ENCODE measurements at regions not wholly inside any gene's neighbourhood (a gene's known extent, or its start where the extent isn't known, plus 50 kb on each side); places are given as distances from the start of the nearest gene placed in this dataset.
"Not testable (repeated sequence)": the region's sequence is repeated elsewhere in the genome, so short reads cannot be mapped to it uniquely, and the experiment has no call there.

DNA sequence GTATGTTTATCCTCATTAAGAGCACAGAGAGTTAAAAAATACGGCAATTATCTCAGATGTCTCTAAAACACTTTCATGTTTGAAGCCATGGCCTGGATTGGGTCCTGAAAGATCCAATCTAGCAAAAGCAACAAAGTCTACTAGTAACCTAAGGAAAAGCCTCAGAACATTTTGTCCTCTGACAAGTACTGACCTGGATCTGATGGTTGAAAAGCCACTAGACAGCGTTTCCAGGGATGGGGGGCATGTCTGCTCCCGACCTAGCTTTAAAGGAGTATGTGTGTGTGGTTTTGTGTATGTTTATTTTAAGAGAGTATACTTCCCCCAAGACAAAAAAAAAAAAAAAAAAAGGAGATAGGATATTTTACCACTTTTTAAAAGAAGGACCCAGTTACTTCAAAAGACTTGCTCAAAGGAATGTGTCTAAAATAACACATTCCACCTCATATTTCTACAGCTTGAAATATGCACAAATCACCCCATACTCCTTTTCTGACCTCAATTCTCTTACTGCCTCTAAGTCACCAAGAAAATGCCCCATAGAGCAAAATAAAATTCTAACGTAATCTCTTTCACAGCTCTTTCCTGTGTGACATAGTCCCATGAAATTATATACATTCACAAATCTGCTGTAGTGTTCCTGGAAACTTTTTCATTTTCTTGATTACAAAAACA is 189.0 kb upstream of the TTC29 start:
- intact Hi-C loops (cut with DNase I) = no loop called here
- DNase-seq (no peak), ATAC-seq (ENCODE audit: poor library complexity) (no peak)

DNA sequence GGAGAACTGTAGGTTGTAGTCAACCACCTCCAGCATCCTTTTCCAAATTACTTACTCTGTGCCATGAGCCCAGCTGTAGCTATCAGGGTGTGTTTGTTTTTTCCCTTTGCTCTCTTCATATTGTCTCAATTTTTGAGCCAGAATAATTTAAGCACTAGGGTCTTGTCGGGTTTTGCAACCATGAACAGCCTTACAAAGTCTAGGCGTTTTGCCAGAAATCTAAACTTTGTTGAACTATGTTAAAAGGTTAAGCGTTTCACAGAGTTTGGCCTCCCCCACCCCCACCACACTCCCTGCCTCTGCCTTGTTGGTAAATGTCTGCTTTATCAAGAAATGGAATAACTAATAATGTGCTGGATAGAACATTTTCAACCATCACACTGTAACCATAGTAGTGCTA is 190.6 kb upstream of the TTC29 start:
- ATAC-seq (ENCODE audit: poor library complexity) (peak; percentile 57), DNase-seq (no peak)
- intact Hi-C loops (cut with DNase I) = no loop called here

DNA sequence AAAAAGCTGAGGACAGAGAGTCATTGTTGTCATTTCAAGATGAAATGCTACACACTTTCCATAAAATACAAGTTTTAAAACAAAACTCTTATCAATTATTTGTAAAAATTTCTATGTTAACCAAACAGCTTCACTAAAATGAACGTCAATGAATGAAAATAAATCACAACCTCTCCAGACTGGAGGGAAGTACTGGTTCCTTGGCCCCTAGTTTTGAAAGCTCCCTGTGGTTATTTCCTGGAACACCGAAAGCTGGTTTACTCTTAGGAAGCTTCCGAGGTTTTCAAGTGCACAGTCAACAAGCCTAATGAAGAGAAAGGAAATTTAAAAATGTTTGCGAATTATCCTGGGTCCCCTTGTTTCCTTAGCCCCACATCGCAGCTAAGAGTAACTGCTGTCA is 191.1 kb upstream of the TTC29 start:
- DNase-seq (no peak), ATAC-seq (ENCODE audit: poor library complexity) (no peak)
- intact Hi-C loops (cut with DNase I) = no loop called here

DNA sequence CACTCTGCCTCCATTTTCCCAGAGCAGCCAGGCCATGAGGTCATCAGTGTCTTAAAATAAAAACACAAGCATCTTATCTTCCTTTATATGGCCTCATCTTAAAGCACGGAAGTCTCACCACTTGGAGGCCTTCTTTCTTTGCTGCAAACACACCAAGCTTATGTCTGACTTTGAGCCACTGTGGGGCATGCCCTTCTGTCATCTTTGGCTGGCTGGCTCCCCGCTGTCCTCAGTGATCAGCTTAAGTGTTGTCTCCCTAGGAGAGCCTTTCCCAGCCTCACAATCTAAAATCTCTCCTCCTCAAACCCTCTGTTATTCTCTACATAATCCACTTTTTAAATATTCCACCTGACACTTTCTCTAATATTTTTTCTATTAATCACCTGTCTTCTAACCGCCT is 191.6 kb upstream of the TTC29 start:
- no peak for DNase-seq
- ATAC-seq (ENCODE audit: poor library complexity) = no peak

DNA sequence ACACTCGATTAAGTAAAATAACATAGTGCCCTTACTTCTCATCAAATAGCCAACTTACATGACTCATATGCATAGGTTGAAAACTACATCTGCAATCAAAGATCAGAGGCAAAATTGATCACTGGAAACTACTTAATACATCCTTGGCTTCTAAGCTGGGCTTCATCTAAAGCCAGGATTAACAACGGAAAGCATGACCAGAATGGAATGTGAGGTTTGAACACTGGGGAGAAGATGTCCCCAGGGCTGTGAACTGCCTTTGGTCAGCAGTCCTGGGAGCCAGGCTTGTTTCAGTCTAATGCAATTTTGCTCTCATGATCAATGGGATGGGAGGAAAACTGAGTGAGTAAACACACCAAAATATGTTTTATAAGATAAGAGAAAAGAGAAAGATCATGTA is 192.5 kb upstream of the TTC29 start:
- DNase-seq (no peak), ATAC-seq (ENCODE audit: poor library complexity) (no peak)
- intact Hi-C loops (cut with DNase I) = no loop called here

More for the DNA sequence above, 191.6 kb upstream of the TTC29 start:
- intact Hi-C loops (cut with DNase I) = no loop called here

DNA sequence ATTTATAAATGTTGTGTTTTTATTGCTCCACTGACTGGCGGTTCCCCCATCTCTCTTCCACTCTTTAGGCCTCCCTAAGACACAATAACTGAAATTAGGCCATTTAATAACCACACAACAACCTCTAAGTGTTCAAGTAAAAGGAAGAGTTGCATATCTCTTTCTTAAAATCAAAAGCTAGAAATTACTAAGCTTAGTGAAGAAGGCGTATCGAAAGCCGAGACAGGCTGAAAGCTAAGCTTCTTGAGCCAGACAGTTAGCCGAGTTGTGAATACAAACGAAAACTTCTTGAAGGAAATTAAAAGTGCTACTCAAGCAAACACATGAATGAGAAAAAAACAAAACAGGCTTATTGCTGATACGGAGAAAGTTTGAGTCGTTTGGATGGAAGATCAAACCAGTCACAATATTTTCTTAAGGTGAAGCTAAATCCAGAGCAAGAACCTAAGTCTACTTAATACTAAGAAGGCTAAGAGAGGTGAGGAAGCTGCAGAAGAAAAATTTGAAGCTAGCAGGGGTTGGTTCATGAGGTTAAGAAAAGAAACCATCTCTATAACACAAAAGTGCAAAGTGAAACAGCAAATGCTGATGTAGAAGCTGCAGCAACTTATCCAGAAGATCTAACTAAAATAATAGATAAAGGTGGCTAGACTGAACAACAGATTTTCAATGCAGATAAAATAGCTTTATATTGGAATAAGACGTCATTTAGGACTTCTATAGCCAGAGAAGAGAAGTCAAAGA is 194.0 kb upstream of the TTC29 start:
- ATAC-seq (ENCODE audit: poor library complexity) = no peak
- intact Hi-C loops (cut with DNase I) = no loop called here
- DNase-seq = no peak

DNA sequence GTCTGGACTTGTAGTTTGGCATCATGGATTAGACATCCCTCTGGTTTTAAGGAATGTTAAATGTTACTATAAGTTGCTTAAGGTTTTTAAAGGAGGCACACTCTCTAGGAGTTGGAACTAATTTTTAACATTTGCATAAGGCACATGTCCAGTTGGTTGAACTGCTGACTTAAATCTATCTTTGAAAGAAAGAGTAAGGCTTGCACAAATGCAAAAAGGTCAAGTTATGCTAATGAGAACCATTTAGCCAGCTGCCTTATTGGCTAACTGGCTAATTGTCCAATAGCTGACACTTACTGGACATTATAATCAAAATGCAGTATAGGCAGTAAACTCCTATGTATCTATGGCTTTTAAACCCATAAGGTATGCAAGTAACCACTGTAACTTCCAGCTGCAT is 206.1 kb upstream of the TTC29 start:
- intact Hi-C loops (cut with DNase I) = no loop called here
- DNase-seq = no peak
- no peak for ATAC-seq (ENCODE audit: poor library complexity)

DNA sequence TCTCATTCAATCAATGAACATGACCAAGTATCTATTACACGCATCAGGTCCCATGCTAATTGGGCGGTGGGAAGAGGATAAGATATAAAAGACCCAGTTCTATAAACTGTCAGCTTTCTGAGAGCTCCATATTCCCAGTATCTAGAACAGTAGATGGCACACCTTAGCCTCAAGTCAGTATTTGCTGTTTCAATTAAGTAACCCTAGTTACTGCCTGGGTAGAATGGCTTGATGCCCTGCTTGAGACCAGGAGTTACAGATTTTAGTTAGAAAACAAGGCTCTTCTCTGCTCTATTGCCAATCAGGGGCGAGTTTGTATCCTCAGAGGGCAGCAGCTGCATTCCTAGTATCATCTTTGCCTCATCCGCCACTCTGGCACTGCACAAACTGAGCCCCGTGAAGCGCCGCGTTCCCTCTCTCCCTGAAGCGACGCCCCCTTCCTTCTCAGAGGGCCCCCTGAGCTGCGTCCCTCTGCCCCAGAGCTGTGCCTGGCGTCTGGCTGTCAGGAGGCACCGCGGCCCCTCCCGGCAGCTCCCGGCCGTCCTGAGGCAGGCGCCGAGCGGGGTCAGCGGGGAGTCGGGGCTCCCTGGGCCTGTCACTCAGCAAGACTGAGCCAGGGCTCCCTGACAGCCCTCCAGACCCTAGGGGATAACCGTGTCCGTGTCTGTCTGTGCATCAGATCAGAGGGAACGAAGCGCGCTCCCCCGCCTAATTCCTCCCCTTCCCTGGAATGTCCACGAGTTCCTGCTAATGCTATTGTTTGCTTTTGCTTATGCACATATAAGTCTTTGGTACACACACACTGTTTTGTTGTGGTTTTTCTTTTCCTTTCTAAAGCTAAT is 212.4 kb upstream of the TTC29 start:
- intact Hi-C loops (cut with DNase I) = no loop called here
- peak; percentile 46 for DNase-seq
- peak; percentile 80 for ATAC-seq (ENCODE audit: poor library complexity)

DNA sequence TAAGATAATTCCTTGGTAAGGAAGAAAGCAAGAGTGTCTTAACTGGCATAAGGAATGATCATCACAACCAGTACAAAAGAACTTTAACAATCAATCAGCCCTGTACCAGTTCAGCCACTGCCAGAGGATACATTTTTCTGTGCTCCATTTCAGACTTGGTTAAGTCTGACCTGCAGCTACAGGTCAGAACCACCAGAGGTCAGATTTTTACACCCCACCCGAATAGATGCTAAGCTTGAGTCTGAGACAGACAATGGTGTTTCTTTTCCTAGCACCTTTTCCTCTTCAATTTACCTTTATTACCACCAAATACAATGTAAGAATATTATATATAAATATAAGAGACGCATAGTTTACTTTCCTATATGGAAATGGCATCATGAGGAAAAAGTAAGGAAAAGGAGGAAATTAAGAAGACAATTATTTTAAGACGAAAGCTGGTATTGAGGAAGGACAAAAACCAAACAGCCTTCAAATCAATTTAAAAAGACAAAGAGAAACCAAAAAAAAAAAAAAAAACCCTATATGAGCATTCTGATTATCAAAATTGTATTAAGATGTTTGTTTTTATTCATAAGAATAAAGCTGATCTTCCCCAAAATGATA is 215.3 kb upstream of the TTC29 start:
- intact Hi-C loops (cut with DNase I) = loop anchor here (5.0 kb wide), 1 partner anchor 431 kb away; no protein-coding TSS in a partner anchor
- no peak for DNase-seq

DNA sequence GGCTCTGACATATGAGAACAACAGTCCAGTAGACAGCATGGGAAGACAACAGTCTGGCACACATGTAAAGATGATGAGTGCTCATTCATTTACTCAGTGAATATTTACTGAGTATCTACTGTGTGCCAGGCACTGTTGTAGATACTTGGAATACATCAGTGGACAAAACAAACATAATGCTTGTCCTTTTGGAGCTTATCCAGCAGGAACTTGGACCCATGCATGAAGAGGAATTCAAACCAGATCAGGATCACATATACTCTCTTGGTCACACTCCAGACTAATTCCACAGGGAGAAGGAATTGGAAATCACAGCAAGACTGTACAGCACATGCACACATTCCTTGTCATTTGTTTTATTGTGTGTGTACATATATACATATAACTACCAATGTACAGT is 217.6 kb upstream of the TTC29 start:
- ATAC-seq (ENCODE audit: poor library complexity) (no peak), DNase-seq (no peak)
- intact Hi-C loops (cut with DNase I) = loop anchor here (5.0 kb wide), 1 partner anchor 429 kb away; no protein-coding TSS in a partner anchor

More for the DNA sequence above, 215.3 kb upstream of the TTC29 start:
- ATAC-seq (ENCODE audit: poor library complexity) = peak; percentile 75

DNA sequence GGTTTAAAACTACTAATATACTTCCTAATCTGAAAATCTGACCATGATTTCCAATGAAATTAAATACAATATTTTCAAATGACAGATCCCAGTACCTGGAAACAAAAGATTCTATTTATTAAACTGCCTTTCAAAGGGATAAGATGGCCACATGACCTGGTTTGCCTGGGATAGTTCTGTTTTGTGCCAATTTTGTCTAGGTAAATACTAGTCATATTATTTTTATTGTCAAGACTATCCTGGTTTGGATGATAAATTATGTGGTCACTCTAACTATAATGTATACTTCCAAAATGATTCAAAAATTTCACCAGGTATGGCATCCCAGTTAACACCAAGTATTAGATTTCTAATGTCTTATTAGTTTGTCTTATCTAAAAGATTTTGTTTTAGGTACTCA is 222.5 kb upstream of the TTC29 start:
- ATAC-seq (ENCODE audit: poor library complexity); intact Hi-C loops (cut with DNase I); DNase-seq: not testable (repeated sequence)

DNA sequence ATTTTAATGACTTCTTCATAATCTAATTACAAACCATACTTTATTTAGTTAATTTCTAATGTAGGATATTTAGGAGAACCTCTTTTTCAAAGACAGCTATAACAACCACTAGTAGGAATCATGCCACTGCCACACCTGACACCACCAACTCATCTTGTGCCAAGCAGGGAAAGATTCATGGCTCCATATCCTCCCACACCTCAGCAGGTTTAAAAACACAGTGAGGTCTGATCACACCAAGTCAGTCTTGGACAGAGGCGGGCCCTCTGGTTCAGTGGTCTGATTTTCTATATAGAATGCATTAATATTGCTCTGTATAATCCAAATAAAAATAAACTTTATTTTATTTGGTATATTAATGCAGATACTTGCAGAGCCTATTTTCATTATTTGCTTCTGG is 227.7 kb upstream of the TTC29 start:
- ATAC-seq (ENCODE audit: poor library complexity) = peak; percentile 47
- intact Hi-C loops (cut with DNase I) = no loop called here

DNA sequence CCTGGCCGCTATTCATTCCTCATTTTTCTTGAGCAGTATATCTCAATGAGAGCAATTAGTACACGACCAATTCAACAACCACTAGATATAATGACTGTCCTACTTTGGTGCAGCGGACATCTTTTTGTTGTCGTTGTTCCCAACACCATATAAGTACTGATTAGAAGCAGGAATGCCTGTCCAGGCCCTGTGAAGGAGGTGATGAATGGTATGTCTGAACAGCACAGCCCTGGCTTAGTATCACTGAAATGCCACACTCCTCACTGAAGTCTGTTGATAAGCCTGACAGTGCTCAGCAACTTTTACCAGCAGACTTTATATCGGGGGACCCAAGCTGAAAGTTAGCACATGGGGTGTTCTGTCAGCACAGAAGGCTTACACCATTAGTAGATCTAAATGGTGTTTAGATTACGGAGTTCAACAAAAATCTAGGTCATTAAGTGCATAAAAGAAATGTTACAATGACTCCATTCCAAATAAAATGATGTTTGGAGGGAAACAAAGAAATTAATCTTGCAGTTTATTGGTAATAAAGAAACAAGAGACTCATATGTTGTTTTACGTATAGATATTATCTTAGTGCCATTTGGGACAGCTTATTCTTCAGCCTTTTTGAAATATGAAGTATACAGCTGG is 228.3 kb upstream of the TTC29 start:
- DNase-seq = no peak
- intact Hi-C loops (cut with DNase I) = no loop called here
- ATAC-seq (ENCODE audit: poor library complexity) = peak; percentile 99

More for the DNA sequence above, 227.7 kb upstream of the TTC29 start:
- no peak for DNase-seq

DNA sequence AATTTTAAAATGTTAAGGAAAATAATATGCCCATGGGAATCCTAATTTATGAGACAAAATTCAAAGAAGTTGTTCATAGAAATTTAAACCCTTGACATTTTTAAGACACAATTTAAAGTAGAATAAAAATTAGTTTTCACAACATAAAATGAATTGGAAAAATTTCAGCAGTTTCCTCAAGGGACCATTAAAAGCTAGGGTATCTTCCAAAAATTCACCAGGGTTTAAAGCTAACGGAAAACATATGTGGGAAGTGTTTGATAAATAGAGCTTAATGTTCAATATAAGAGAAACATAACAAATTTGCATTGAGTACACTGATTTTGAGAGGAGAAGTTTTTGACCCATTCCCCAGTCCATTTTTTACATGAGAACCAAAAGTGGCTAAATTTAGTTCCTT is 228.9 kb upstream of the TTC29 start:
- DNase-seq (no peak), ATAC-seq (ENCODE audit: poor library complexity) (no peak)
- intact Hi-C loops (cut with DNase I) = no loop called here

DNA sequence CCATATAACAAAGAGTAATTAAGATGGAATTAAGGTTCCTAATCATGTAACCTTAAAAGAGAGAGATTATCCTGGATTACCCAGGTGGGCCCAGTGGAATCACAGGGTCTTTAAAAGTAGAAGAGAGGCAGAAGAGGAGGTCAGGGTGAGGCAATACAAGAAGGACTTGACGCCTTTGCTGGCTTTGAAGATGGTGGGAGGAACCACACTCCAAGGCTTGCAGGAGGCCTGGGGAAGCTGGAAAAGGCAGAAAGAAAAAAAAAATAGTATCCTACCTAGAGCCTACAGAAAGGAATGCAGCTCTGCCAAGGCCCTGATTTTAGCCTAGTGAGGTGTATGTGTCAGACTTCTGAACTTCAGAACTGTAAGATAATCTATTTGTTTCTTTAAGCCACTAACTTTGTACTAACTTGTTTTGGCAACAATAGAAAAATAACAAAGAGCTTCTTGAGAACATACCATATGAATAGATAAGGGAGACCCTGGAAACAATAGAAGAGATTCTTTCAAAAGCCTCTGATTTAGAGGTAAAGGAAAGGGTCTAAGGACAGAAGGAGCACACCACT is 229.9 kb upstream of the TTC29 start:
- ATAC-seq (ENCODE audit: poor library complexity) = no peak
- no peak for DNase-seq
- intact Hi-C loops (cut with DNase I) = no loop called here

DNA sequence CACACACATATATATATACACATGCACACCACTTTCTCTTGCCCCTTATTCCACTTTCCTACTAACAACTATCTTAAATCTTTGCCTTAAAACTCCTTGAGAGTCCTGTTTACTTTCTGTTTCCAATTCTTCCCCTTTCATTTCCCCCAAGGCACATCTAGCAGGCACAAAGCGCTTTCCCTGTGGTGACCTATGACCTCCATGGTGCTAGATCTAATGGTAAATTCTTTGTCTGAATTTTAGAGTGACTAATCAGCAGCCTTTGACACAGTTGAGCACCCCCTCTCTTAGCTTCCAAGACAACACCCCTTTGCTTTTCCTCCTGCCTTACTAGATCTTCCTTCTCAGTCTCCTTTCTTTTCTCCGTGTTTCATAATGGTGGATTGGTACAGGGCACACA is 236.4 kb upstream of the TTC29 start:
- ATAC-seq (ENCODE audit: poor library complexity) (no peak), DNase-seq (no peak)
- intact Hi-C loops (cut with DNase I) = no loop called here

DNA sequence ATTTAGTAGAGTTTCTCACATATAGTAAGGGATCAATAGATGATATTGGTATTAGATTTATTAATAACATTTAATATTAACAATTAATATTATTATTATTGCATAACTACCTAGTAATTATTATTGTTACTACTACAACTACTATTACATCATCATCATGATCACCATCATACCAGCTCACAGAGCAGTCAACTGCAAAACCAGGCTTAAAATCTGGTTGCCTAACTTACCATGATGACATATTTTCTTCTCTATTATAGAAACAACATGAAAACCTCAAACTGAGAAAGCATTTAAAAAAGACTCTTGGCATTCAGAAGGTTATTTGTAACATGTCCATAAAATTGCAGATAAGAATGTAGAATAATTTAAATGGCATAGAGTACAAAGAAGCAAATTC is 247.0 kb upstream of the TTC29 start:
- no peak for ATAC-seq (ENCODE audit: poor library complexity)
- intact Hi-C loops (cut with DNase I) = no loop called here
- no peak for DNase-seq

DNA sequence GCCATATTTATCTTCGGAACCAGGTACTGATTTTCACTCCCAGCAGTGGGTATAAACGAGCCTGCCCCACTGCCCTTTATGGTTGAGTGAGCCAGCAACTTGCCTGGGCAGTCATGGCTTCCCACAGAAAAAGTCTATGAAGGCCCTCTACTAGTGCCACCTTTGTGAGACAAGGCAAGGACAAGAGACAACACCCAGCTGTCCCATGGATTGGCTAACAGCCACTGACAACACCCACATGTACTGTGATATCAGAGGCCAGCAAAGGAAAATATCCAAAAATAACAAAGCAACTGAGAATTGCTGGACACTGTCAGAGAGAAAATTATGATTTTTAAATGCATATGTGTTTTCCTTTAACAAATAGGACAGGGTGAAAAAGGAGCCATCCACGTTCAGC is 248.4 kb upstream of the TTC29 start:
- DNase-seq (no peak), ATAC-seq (ENCODE audit: poor library complexity) (peak; percentile 61)
- intact Hi-C loops (cut with DNase I) = no loop called here
